A673 (cell line): ENCODE measurements at regions not wholly inside any gene's neighbourhood (a gene's known extent, or its start where the extent isn't known, plus 50 kb on each side); places are given as distances from the start of the nearest gene placed in this dataset.

Experiments used
- EZH2 ChIP-seq: fragments of 200-600 bp; sonication (generic); IDR thresholded peaks from 2 replicates; pipeline ENCODE4 v1.6.1; 2017; ENCODE audit warnings: borderline replicate concordance, low read depth, mild to moderate bottlenecking, mixed read lengths, antibody characterized with exemption, low read length; ENCODE audit not compliant: poor library complexity, severe bottlenecking
- TF ChIP-seq, protein P1 (sequence below): fragments of 300-800, 200-600 bp; sonication (generic); conservative IDR thresholded peaks from 2 replicates; pipeline ENCODE4 v1.5.1; 2017; ENCODE audit warnings: low read depth, mild to moderate bottlenecking, antibody characterized with exemption, low read length, moderate library complexity, mixed read lengths

GRCh38 chr18:75745147-75745546 lies 317.6 kb upstream of the SMIM21 start:
- TF ChIP-seq, protein P1, sequence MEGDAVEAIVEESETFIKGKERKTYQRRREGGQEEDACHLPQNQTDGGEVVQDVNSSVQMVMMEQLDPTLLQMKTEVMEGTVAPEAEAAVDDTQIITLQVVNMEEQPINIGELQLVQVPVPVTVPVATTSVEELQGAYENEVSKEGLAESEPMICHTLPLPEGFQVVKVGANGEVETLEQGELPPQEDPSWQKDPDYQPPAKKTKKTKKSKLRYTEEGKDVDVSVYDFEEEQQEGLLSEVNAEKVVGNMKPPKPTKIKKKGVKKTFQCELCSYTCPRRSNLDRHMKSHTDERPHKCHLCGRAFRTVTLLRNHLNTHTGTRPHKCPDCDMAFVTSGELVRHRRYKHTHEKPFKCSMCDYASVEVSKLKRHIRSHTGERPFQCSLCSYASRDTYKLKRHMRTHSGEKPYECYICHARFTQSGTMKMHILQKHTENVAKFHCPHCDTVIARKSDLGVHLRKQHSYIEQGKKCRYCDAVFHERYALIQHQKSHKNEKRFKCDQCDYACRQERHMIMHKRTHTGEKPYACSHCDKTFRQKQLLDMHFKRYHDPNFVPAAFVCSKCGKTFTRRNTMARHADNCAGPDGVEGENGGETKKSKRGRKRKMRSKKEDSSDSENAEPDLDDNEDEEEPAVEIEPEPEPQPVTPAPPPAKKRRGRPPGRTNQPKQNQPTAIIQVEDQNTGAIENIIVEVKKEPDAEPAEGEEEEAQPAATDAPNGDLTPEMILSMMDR, result no peak
- no peak for TF ChIP-seq EZH2
